Peyer's patch (tissue), 4 donors: ENCODE measurements at regions not wholly inside any gene's neighbourhood (a gene's known extent, or its start where the extent isn't known, plus 50 kb on each side); places are given as distances from the start of the nearest gene placed in this dataset.

Experiments
- POLR2A ChIP-seq, 2 donors: fragments of 450-650 bp; IDR thresholded peaks; one replicate each; pipeline ENCODE4 v1.5.1; 2017; ENCODE audit warnings: antibody characterized with exemption in 2 of 2, mild to moderate bottlenecking in 2 of 2, moderate library complexity in 2 of 2
- TF ChIP-seq, protein P1 (sequence below), 6 experiments: fragments of 450-650 bp in 4 of 6; fragments of 200-600 bp in 2 of 6; sonication (generic) in 1 of 6; IDR thresholded peaks; one replicate each; pipeline ENCODE4 v1.5.1; 2017 to 2019; ENCODE audit warnings: antibody characterized with exemption in 6 of 6, mild to moderate bottlenecking in 3 of 6, moderate library complexity in 1 of 6

GRCh38 chr7:68265258-68265657 is 1268.6 kb downstream of the TYW1 start:
- TF ChIP-seq, protein P1, sequence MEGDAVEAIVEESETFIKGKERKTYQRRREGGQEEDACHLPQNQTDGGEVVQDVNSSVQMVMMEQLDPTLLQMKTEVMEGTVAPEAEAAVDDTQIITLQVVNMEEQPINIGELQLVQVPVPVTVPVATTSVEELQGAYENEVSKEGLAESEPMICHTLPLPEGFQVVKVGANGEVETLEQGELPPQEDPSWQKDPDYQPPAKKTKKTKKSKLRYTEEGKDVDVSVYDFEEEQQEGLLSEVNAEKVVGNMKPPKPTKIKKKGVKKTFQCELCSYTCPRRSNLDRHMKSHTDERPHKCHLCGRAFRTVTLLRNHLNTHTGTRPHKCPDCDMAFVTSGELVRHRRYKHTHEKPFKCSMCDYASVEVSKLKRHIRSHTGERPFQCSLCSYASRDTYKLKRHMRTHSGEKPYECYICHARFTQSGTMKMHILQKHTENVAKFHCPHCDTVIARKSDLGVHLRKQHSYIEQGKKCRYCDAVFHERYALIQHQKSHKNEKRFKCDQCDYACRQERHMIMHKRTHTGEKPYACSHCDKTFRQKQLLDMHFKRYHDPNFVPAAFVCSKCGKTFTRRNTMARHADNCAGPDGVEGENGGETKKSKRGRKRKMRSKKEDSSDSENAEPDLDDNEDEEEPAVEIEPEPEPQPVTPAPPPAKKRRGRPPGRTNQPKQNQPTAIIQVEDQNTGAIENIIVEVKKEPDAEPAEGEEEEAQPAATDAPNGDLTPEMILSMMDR (IDR thresholded peaks at IDR 0.05) = no peak
- TF ChIP-seq POLR2A (IDR thresholded peaks at IDR 0.05) = no peak
